Gastrocnemius medialis (tissue), 4 donors: ENCODE measurements at regions not wholly inside any gene's neighbourhood (a gene's known extent, or its start where the extent isn't known, plus 50 kb on each side); places are given as distances from the start of the nearest gene placed in this dataset.

Experiments
- ATAC-seq, 2 donors: fragments of 150-250 bp; one replicate each; pipeline ENCODE4 v1.9.1; 2016
- DNase-seq, 2 donors: peaks; one replicate each; pipeline ENCODE4 v3.0.0-alpha.2; 2019
- H3K27ac ChIP-seq, 4 donors: fragments of 200-600 bp; sonication (generic); 1 replicate in 1 of 4; 2 replicates in 3 of 4; pipeline ENCODE4 v1.5.1; 2016 to 2018; ENCODE audit warnings: mild to moderate bottlenecking in 2 of 4, moderate library complexity in 1 of 4
- H3K27me3 ChIP-seq, 3 donors: fragments of 200-600 bp; sonication (generic) in 2 of 3; 1 replicate in 1 of 3; 2 replicates in 2 of 3; pipeline versions ENCODE4 v1.5.1 to v1.6.0; 2016 to 2019; ENCODE audit warnings: mild to moderate bottlenecking in 1 of 3, moderate library complexity in 1 of 3
- H3K36me3 ChIP-seq, 2 donors: fragments of 200-600 bp; sonication (generic) in 1 of 2; one replicate each; pipeline ENCODE4 v1.5.1; 2017 to 2018
- H3K4me1 ChIP-seq, 2 donors: fragments of 200-600 bp; sonication (generic) in 1 of 2; one replicate each; pipeline ENCODE4 v1.5.1; 2016 to 2017; ENCODE audit warnings: mild to moderate bottlenecking in 2 of 2
- H3K4me3 ChIP-seq, 4 donors: fragments of 200-600 bp; sonication (generic) in 3 of 4; 1 replicate in 1 of 4; 2 replicates in 3 of 4; pipeline ENCODE4 v1.5.1; 2016 to 2019; ENCODE audit warnings: mild to moderate bottlenecking in 2 of 4
- H3K9me3 ChIP-seq, 3 donors: fragments of 200-600 bp; sonication (generic) in 2 of 3; 1 replicate in 1 of 3; 2 replicates in 2 of 3; pipeline ENCODE4 v1.5.1; 2016 to 2019
- CTCF ChIP-seq, 5 experiments: fragments of 450-650 bp in 3 of 5; fragments of 200-600 bp in 2 of 5; sonication (generic) in 2 of 5; IDR thresholded peaks in 4 of 5; conservative IDR thresholded peaks in 1 of 5; 1 replicate in 4 of 5; 2 replicates in 1 of 5; pipeline ENCODE4 v1.5.1; 2016 to 2019; ENCODE audit warnings: antibody characterized with exemption in 5 of 5, mild to moderate bottlenecking in 3 of 5, moderate library complexity in 3 of 5
- POLR2A ChIP-seq, 2 donors: fragments of 450-650 bp; IDR thresholded peaks; one replicate each; pipeline ENCODE4 v1.6.1; 2017; ENCODE audit warnings: antibody characterized with exemption in 2 of 2, mild to moderate bottlenecking in 2 of 2, moderate library complexity in 2 of 2
- in situ Hi-C, 4 donors: fragments of 200-750 bp; cut with MboI; loops; one replicate each; pipeline versions ENCODE4 v1.15.0 to v1.8.0; 2017; ENCODE audit warnings: low sequenced_read_pairs in 4 of 4
- intact Hi-C: fragments of 100-400 bp; cut with DNase I; formaldehyde crosslinking; loops from one replicate; pipeline ENCODE4 v1.15.1; 2023; ENCODE audit warnings: low total_unique reads

GRCh38 chr1:38783640-38784229, 75.8 kb downstream of the RRAGC start:
- no peak for DNase-seq
- H3K36me3 ChIP-seq, result no peaks in the 10 kb centered on the region
- no peak for ATAC-seq
- in situ Hi-C loops (no loop called here), intact Hi-C loops (no loop called here)
- TF ChIP-seq CTCF (IDR thresholded peaks at IDR 0.05 in 4 of 5, conservative IDR thresholded peaks at IDR 0.05 in 1 of 5) (no peak), POLR2A (IDR thresholded peaks at IDR 0.05) (no peak)
- H3K27ac ChIP-seq, result no peak overlapping the region
- H3K9me3 ChIP-seq, result no peaks in the 10 kb centered on the region
- H3K4me1 ChIP-seq, result no peaks in the 10 kb centered on the region
- H3K27me3 ChIP-seq, result peaks cover 35 to 73% (median 70%) of the 10 kb centered on the region in 3 donors
- peak overlapping the region in 1 of 4 donors; percentile 6 for H3K4me3 ChIP-seq

- Histone ChIP-seq H3K27me3 (peaks cover 31 to 62% (median 57%) of the 10 kb centered on the region in 3 donors), H3K9me3 (no peaks in the 10 kb centered on the region), H3K27ac (no peak overlapping the region), H3K4me1 (no peaks in the 10 kb centered on the region), H3K4me3 (no peak overlapping the region), H3K36me3 (no peaks in the 10 kb centered on the region)
- DNase-seq, result no peak
- in situ Hi-C loops (no loop called here), intact Hi-C loops (no loop called here)
- TF ChIP-seq POLR2A (IDR thresholded peaks at IDR 0.05) (no peak), CTCF (IDR thresholded peaks at IDR 0.05 in 4 of 5, conservative IDR thresholded peaks at IDR 0.05 in 1 of 5) (no peak)
- ATAC-seq, result no peak
Measured at GRCh38 chr1:38781872-38782617, 77.5 kb downstream of the RRAGC start.

GRCh38 chr1:38780133-38780532, 79.4 kb downstream of the RRAGC start:
- Histone ChIP-seq H3K27me3 (peaks cover 31 to 55% (median 44%) of the 10 kb centered on the region in 3 donors), H3K9me3 (no peaks in the 10 kb centered on the region), H3K36me3 (no peaks in the 10 kb centered on the region), H3K4me3 (no peak overlapping the region), H3K4me1 (no peaks in the 10 kb centered on the region), H3K27ac (no peak overlapping the region)
- no peak for ATAC-seq
- no peak for DNase-seq
- intact Hi-C loops, result no loop called here
- TF ChIP-seq POLR2A (IDR thresholded peaks at IDR 0.05), result no peak
- no peak for TF ChIP-seq CTCF (IDR thresholded peaks at IDR 0.05 in 4 of 5, conservative IDR thresholded peaks at IDR 0.05 in 1 of 5)
- in situ Hi-C loops, result no loop called here

- no peaks in the 10 kb centered on the region for H3K9me3 ChIP-seq
- ATAC-seq, result no peak
- H3K27ac ChIP-seq, result no peak overlapping the region
- intact Hi-C loops, result no loop called here
- H3K4me3 ChIP-seq, result no peak overlapping the region
- H3K36me3 ChIP-seq, result no peaks in the 10 kb centered on the region
- no peak for DNase-seq
- peaks cover 29 to 49% (median 38%) of the 10 kb centered on the region in 3 donors for H3K27me3 ChIP-seq
- H3K4me1 ChIP-seq, result no peaks in the 10 kb centered on the region
- in situ Hi-C loops, result no loop called here
- TF ChIP-seq POLR2A (IDR thresholded peaks at IDR 0.05), result no peak
- TF ChIP-seq CTCF (IDR thresholded peaks at IDR 0.05 in 4 of 5, conservative IDR thresholded peaks at IDR 0.05 in 1 of 5), result no peak
Measured at GRCh38 chr1:38779491-38779890, 80.1 kb downstream of the RRAGC start.
